ENCODE measurements at regions not wholly inside any gene's neighbourhood (a gene's known extent, or its start where the extent isn't known, plus 50 kb on each side); places are given as distances from the start of the nearest gene placed in this dataset.

DNA sequence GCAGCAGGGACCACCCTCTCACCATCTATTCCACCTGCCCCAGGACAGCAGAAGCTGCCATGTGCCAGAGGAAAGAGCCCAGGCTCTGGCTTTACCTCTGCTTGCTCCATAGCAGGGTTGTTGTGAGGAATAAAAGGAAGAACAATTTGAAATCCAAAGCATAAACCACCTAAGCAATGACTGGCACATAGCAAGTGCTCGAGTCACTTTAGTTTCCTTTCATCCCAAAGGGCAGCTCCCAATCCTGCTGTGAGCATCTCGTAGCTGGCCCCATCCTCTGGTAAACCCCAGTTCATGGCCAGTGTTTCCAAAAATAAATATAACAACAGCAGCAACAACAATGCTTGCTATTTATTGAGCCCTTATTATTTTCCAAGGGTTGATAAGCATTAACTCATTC, 923.5 kb downstream of the EPHA4 start:
- Histone ChIP-seq H3K4me1 (ENCODE audit: insufficient read depth, low read length) (no peaks in the 10 kb centered on the region), H3K36me3 (ENCODE audit: insufficient read depth, low read length) (no peaks in the 10 kb centered on the region), H3K9ac (ENCODE audit: low read length) (no peak overlapping the region), H3K27ac (ENCODE audit: low read depth, low read length) (no peak overlapping the region), H3K4me3 (ENCODE audit: low read depth in 1 of 2, low read length in 2 of 2) (no peak overlapping the region), H3K27me3 (ENCODE audit: control insufficient read depth in 1 of 2, insufficient read depth in 2 of 2, low read length in 2 of 2) (no peaks in the 10 kb centered on the region), H3K9me3 (ENCODE audit: low read length) (no peaks in the 10 kb centered on the region)

DNA sequence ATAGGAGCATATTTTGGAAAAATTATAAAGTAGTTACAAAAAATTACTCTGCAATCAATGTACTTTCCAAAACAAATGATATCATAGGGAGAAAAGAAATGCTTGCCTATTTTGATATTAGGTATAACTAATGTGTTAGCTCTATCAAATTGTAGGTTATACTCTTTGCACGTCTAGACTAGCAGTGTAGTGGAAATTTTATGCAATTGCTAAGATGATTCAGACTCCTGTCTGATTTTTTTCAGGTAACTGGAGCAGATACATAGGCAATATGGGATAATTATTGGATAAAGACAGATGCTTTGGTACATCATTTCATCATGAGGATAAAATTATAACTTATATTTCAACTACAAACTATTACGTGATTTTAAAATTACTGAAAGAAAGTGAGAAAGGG, 918.3 kb downstream of the EPHA4 start:
- Histone ChIP-seq H3K27me3 (ENCODE audit: control insufficient read depth in 1 of 2, insufficient read depth in 2 of 2, low read length in 2 of 2) (no peaks in the 10 kb centered on the region), H3K36me3 (ENCODE audit: insufficient read depth, low read length) (no peaks in the 10 kb centered on the region), H3K9me3 (ENCODE audit: low read length) (no peaks in the 10 kb centered on the region), H3K9ac (ENCODE audit: low read length) (no peak overlapping the region), H3K4me1 (ENCODE audit: insufficient read depth, low read length) (no peaks in the 10 kb centered on the region), H3K4me3 (ENCODE audit: low read depth in 1 of 2, low read length in 2 of 2) (no peak overlapping the region), H3K27ac (ENCODE audit: low read depth, low read length) (no peak overlapping the region)

GRCh38 chr2:220654322-220654721, 917.8 kb downstream of the EPHA4 start:
- Histone ChIP-seq H3K27ac (ENCODE audit: low read depth, low read length) (no peak overlapping the region), H3K4me3 (ENCODE audit: low read depth in 1 of 2, low read length in 2 of 2) (no peak overlapping the region), H3K36me3 (ENCODE audit: insufficient read depth, low read length) (no peaks in the 10 kb centered on the region)

GRCh38 chr2:220660277-220661145, 911.6 kb downstream of the EPHA4 start:
- Histone ChIP-seq H3K9me3 (ENCODE audit: low read length) (no peaks in the 10 kb centered on the region), H3K9ac (ENCODE audit: low read length) (no peak overlapping the region), H3K4me3 (ENCODE audit: low read depth in 1 of 2, low read length in 2 of 2) (no peak overlapping the region), H3K36me3 (ENCODE audit: insufficient read depth, low read length) (no peaks in the 10 kb centered on the region), H3K4me1 (ENCODE audit: insufficient read depth, low read length) (no peaks in the 10 kb centered on the region), H3K27ac (ENCODE audit: low read depth, low read length) (no peak overlapping the region), H3K27me3 (ENCODE audit: control insufficient read depth in 1 of 2, insufficient read depth in 2 of 2, low read length in 2 of 2) (no peaks in the 10 kb centered on the region)

More at GRCh38 chr2:220654322-220654721, 917.8 kb downstream of the EPHA4 start:
- Histone ChIP-seq H3K4me1 (ENCODE audit: insufficient read depth, low read length) (no peaks in the 10 kb centered on the region), H3K27me3 (ENCODE audit: control insufficient read depth in 1 of 2, insufficient read depth in 2 of 2, low read length in 2 of 2) (no peaks in the 10 kb centered on the region), H3K9me3 (ENCODE audit: low read length) (no peaks in the 10 kb centered on the region), H3K9ac (ENCODE audit: low read length) (no peak overlapping the region)

- Histone ChIP-seq H3K9me3 (ENCODE audit: low read length) (no peaks in the 10 kb centered on the region), H3K9ac (ENCODE audit: low read length) (no peak overlapping the region), H3K4me3 (ENCODE audit: low read depth in 1 of 2, low read length in 2 of 2) (no peak overlapping the region), H3K27me3 (ENCODE audit: control insufficient read depth in 1 of 2, insufficient read depth in 2 of 2, low read length in 2 of 2) (no peaks in the 10 kb centered on the region), H3K4me1 (ENCODE audit: insufficient read depth, low read length) (no peaks in the 10 kb centered on the region), H3K36me3 (ENCODE audit: insufficient read depth, low read length) (no peaks in the 10 kb centered on the region), H3K27ac (ENCODE audit: low read depth, low read length) (no peak overlapping the region)
These were observed 909.7 kb downstream of the EPHA4 start for GRCh38 chr2:220662431-220662830.

DNA sequence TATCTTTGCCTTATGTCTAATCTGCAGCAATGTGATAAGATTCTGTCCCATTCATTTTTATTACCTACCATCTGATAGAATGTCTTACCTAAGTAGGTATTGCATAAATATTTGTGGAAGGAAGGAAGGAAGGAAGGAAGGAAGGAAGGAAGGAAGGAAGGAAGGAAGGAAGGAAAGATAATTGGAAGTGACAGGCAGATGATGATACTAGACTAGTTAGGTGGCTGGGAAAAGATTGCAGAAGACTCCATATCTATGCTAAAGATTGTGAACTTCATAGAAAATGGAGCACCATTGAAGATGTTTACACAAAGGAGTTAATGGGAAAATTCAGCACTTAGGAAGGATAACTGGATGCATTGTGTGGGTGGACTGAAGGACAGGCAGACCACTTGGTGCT, 909.0 kb downstream of the EPHA4 start:
- H3K36me3 ChIP-seq (ENCODE audit: insufficient read depth, low read length), result no peaks in the 10 kb centered on the region
- H3K27me3 ChIP-seq (ENCODE audit: control insufficient read depth in 1 of 2, insufficient read depth in 2 of 2, low read length in 2 of 2), result no peaks in the 10 kb centered on the region

GRCh38 chr2:220664272-220665107, 907.6 kb downstream of the EPHA4 start:
- Histone ChIP-seq H3K36me3 (ENCODE audit: insufficient read depth, low read length) (no peaks in the 10 kb centered on the region), H3K4me1 (ENCODE audit: insufficient read depth, low read length) (no peaks in the 10 kb centered on the region), H3K4me3 (ENCODE audit: low read depth in 1 of 2, low read length in 2 of 2) (no peak overlapping the region), H3K27ac (ENCODE audit: low read depth, low read length) (no peak overlapping the region), H3K27me3 (ENCODE audit: control insufficient read depth in 1 of 2, insufficient read depth in 2 of 2, low read length in 2 of 2) (no peaks in the 10 kb centered on the region), H3K9ac (ENCODE audit: low read length) (no peak overlapping the region), H3K9me3 (ENCODE audit: low read length) (no peaks in the 10 kb centered on the region)

More for the DNA sequence above, 909.0 kb downstream of the EPHA4 start:
- H3K27ac ChIP-seq (ENCODE audit: low read depth, low read length), result no peak overlapping the region
- no peak overlapping the region for H3K4me3 ChIP-seq (ENCODE audit: low read depth in 1 of 2, low read length in 2 of 2)
- no peaks in the 10 kb centered on the region for H3K4me1 ChIP-seq (ENCODE audit: insufficient read depth, low read length)
- H3K9me3 ChIP-seq (ENCODE audit: low read length), result no peaks in the 10 kb centered on the region
- no peak overlapping the region for H3K9ac ChIP-seq (ENCODE audit: low read length)

DNA sequence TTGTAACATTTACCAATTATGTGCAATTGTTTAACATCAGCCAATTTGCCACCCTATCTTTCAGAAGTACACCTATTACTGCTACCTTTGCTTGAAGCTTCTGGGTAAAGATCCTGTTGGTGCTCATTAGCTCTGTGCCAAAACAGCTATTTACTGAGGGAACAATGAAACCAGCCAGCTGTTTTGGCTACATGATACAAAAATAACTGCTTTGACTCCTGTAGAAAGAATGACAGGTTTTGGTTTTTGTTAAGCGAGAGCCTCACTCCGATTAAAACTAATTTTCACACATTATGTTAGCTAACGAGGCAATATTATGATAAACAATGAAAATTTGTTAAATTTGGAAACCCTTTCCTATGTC, 907.0 kb downstream of the EPHA4 start:
- H3K9ac ChIP-seq (ENCODE audit: low read length), result no peak overlapping the region

GRCh38 chr2:220669324-220669723, 902.8 kb downstream of the EPHA4 start:
- Histone ChIP-seq H3K36me3 (ENCODE audit: insufficient read depth, low read length) (no peaks in the 10 kb centered on the region), H3K4me1 (ENCODE audit: insufficient read depth, low read length) (no peaks in the 10 kb centered on the region), H3K27ac (ENCODE audit: low read depth, low read length) (no peak overlapping the region), H3K9ac (ENCODE audit: low read length) (no peak overlapping the region), H3K4me3 (ENCODE audit: low read depth in 1 of 2, low read length in 2 of 2) (no peak overlapping the region), H3K27me3 (ENCODE audit: control insufficient read depth in 1 of 2, insufficient read depth in 2 of 2, low read length in 2 of 2) (no peaks in the 10 kb centered on the region), H3K9me3 (ENCODE audit: low read length) (no peaks in the 10 kb centered on the region)

More for the DNA sequence above, 907.0 kb downstream of the EPHA4 start:
- no peaks in the 10 kb centered on the region for H3K4me1 ChIP-seq (ENCODE audit: insufficient read depth, low read length)
- H3K9me3 ChIP-seq (ENCODE audit: low read length), result no peaks in the 10 kb centered on the region
- H3K4me3 ChIP-seq (ENCODE audit: low read depth in 1 of 2, low read length in 2 of 2), result no peak overlapping the region
- no peaks in the 10 kb centered on the region for H3K36me3 ChIP-seq (ENCODE audit: insufficient read depth, low read length)
- H3K27me3 ChIP-seq (ENCODE audit: control insufficient read depth in 1 of 2, insufficient read depth in 2 of 2, low read length in 2 of 2), result no peaks in the 10 kb centered on the region
- H3K27ac ChIP-seq (ENCODE audit: low read depth, low read length), result no peak overlapping the region

DNA sequence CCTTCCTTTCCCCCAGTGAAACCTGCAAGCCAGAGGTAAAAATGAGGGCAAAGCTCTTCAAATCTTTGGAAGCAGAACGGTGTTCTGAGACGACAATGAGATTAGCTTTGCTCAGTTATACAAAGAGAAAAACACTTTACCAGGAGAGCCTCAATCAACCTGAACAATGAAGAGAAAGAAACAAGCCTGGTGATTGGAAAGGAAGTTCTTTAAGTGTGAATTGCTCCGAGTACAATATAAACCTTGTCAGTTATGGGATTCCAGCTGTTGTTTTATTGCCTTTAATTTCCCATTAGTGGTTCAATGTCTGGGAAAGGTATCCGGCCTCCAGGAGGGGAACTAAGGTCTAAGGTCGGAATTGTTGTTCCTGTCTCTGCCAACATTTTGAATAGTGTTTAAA, 901.6 kb downstream of the EPHA4 start:
- H3K36me3 ChIP-seq (ENCODE audit: insufficient read depth, low read length), result no peaks in the 10 kb centered on the region
- H3K4me1 ChIP-seq (ENCODE audit: insufficient read depth, low read length), result no peaks in the 10 kb centered on the region
- H3K4me3 ChIP-seq (ENCODE audit: low read depth in 1 of 2, low read length in 2 of 2), result no peak overlapping the region
- no peak overlapping the region for H3K27ac ChIP-seq (ENCODE audit: low read depth, low read length)
- H3K27me3 ChIP-seq (ENCODE audit: control insufficient read depth in 1 of 2, insufficient read depth in 2 of 2, low read length in 2 of 2), result no peaks in the 10 kb centered on the region
- no peaks in the 10 kb centered on the region for H3K9me3 ChIP-seq (ENCODE audit: low read length)
- H3K9ac ChIP-seq (ENCODE audit: low read length), result no peak overlapping the region

GRCh38 chr2:220673151-220673874, 898.8 kb downstream of the EPHA4 start:
- Histone ChIP-seq H3K27ac (ENCODE audit: low read depth, low read length) (no peak overlapping the region), H3K9ac (ENCODE audit: low read length) (no peak overlapping the region), H3K4me3 (ENCODE audit: low read depth in 1 of 2, low read length in 2 of 2) (no peak overlapping the region), H3K27me3 (ENCODE audit: control insufficient read depth in 1 of 2, insufficient read depth in 2 of 2, low read length in 2 of 2) (no peaks in the 10 kb centered on the region), H3K36me3 (ENCODE audit: insufficient read depth, low read length) (no peaks in the 10 kb centered on the region), H3K4me1 (ENCODE audit: insufficient read depth, low read length) (no peaks in the 10 kb centered on the region), H3K9me3 (ENCODE audit: low read length) (no peaks in the 10 kb centered on the region)

Measured in muscle layer of colon (tissue), 2 donors.